A549 (cell line): ENCODE measurements at regions not wholly inside any gene's neighbourhood (a gene's known extent, or its start where the extent isn't known, plus 50 kb on each side); places are given as distances from the start of the nearest gene placed in this dataset.

Experiments
- ATAC-seq, 2 experiments: fragments of 200-7000 bp in 1 of 2; fragments of >200 bp in 1 of 2; cut with Nextera tagmentation in 1 of 2; cut with Tn5 transposase in 1 of 2; 3 replicates each; pipeline versions ENCODE4 v1.8.0 to v1.9.1; 2018 to 2020; ENCODE audit warnings: mild to moderate bottlenecking in 1 of 2, moderate library complexity in 1 of 2
- CTCF ChIA-PET: fragments of 300-600 bp; sonication (Branson Sonifier 250); formaldehyde crosslinking; extraction: SDS; loops from one replicate; lab custom pipeline; 2021; ENCODE audit warnings: antibody characterized with exemption, inconsistent platforms; lab: Yijun Ruan, JAX
- POLR2A ChIA-PET: fragments of 350-600 bp; formaldehyde crosslinking; extraction: SDS; loops from one replicate; lab custom pipeline; 2021; ENCODE audit warnings: antibody characterized with exemption, inconsistent platforms; lab: Yijun Ruan, JAX
- DNase-seq, 2 experiments: peaks; one replicate each; pipeline versions ENCODE4 v3.0.0 to v3.0.0-alpha.2; 2011 to 2016; ENCODE audit warnings: low read depth in 1 of 2, low spot score in 1 of 2
- FAIRE-seq: peaks from 2 replicates; lab custom pipeline; 2011; peaks lifted over from hg19 to GRCh38; lab: Jason Lieb, UNC
- H3K27ac ChIP-seq, 2 experiments: fragments of >200 bp; sonication (Bioruptor Twin); formaldehyde crosslinking; 3 replicates each; pipeline ENCODE4 v1.5.1; 2016 to 2017
- H3K4me1 ChIP-seq: fragments of >200 bp; sonication (Bioruptor Twin); formaldehyde crosslinking; 3 replicates; pipeline ENCODE4 v1.6.1; 2016
- H3K4me2 ChIP-seq: fragments of >200 bp; sonication (Bioruptor Twin); formaldehyde crosslinking; 3 replicates; pipeline ENCODE4 v1.6.1; 2016
- H3K4me3 ChIP-seq: fragments of >200 bp; sonication (Bioruptor Twin); formaldehyde crosslinking; 3 replicates; pipeline ENCODE4 v1.5.1; 2016
- H3K9me3 ChIP-seq: fragments of >200 bp; sonication (Bioruptor Twin); formaldehyde crosslinking; 3 replicates; pipeline ENCODE4 v1.6.1; 2016
- BHLHE40 ChIP-seq: IDR thresholded peaks from 2 replicates; pipeline ENCODE4 v1.6.1; 2012; ENCODE audit warnings: low read depth, low read length, inconsistent platforms
- CBX2 ChIP-seq: fragments of 200-600 bp; sonication (generic); IDR thresholded peaks from 2 replicates; pipeline ENCODE4 v1.6.1; 2016; ENCODE audit warnings: low read depth, mild to moderate bottlenecking, borderline replicate concordance
- CEBPB ChIP-seq, 2 experiments: fragments of >200 bp in 1 of 2; sonication (Bioruptor Twin) in 1 of 2; formaldehyde crosslinking in 1 of 2; IDR thresholded peaks; 2 replicates each; pipeline ENCODE4 v1.6.1; 2012 to 2016
- CHD2 ChIP-seq: fragments of 150-350 bp; IDR thresholded peaks from 2 replicates; pipeline ENCODE4 v1.6.1; 2014; ENCODE audit warnings: low read length; ENCODE audit not compliant: partially characterized antibody
- CTCF ChIP-seq: fragments of >200 bp; sonication (Bioruptor Twin); formaldehyde crosslinking; IDR thresholded peaks from 3 replicates; pipeline ENCODE4 v1.5.1; 2016
- EHF ChIP-seq: fragments of 250-450 bp; sonication (Bioruptor Pico); IDR thresholded peaks from 2 replicates; pipeline ENCODE4 v1.5.0; 2020; ENCODE audit warnings: mild to moderate bottlenecking
- ESRRA ChIP-seq: fragments of 150-350 bp; IDR thresholded peaks from 2 replicates; pipeline ENCODE4 v1.6.1; 2014; ENCODE audit warnings: mild to moderate bottlenecking, low read length, borderline replicate concordance
- HOXA7 ChIP-seq: fragments of 250-450 bp; sonication (Bioruptor Pico); IDR thresholded peaks from 2 replicates; pipeline ENCODE4 v1.5.0; 2020; ENCODE audit warnings: mild to moderate bottlenecking, moderate library complexity
- HOXB13 ChIP-seq: fragments of 250-450 bp; sonication (Bioruptor Pico); IDR thresholded peaks from 2 replicates; pipeline ENCODE4 v1.5.0; 2020; ENCODE audit warnings: low read depth, mild to moderate bottlenecking, moderate library complexity
- HOXB5 ChIP-seq: fragments of 250-450 bp; sonication (Bioruptor Pico); IDR thresholded peaks from 2 replicates; pipeline ENCODE4 v1.5.0; 2020; ENCODE audit warnings: mild to moderate bottlenecking, moderate library complexity
- JUN ChIP-seq, 2 experiments: fragments of >200 bp; sonication (Bioruptor Twin); formaldehyde crosslinking; IDR thresholded peaks; 2 replicates in 1 of 2; 3 replicates in 1 of 2; pipeline ENCODE4 v1.6.1; 2016 to 2017
- MAX ChIP-seq: IDR thresholded peaks from 2 replicates; pipeline ENCODE4 v1.6.1; 2012
- NPAS2 ChIP-seq: fragments of 250-450 bp; sonication (Bioruptor Pico); IDR thresholded peaks from 2 replicates; pipeline ENCODE4 v1.8.0; 2022; ENCODE audit warnings: mild to moderate bottlenecking, moderate library complexity, borderline replicate concordance
- NR3C1 ChIP-seq: fragments of >200 bp; sonication (Bioruptor Twin); formaldehyde crosslinking; IDR thresholded peaks from 3 replicates; pipeline ENCODE4 v1.6.1; 2017
- PHF8 ChIP-seq: fragments of 200-600 bp; sonication (generic); IDR thresholded peaks from 2 replicates; pipeline ENCODE4 v1.6.1; 2016; ENCODE audit warnings: low read depth, mild to moderate bottlenecking, antibody characterized with exemption, moderate library complexity, borderline replicate concordance
- RAD21 ChIP-seq, 2 experiments: fragments of >200 bp in 1 of 2; sonication (Bioruptor Twin) in 1 of 2; formaldehyde crosslinking in 1 of 2; IDR thresholded peaks in 1 of 2; conservative IDR thresholded peaks in 1 of 2; 2 replicates in 1 of 2; 3 replicates in 1 of 2; pipeline ENCODE4 v1.6.1; 2012 to 2018; ENCODE audit warnings: inconsistent platforms in 1 of 2
- RCOR1 ChIP-seq: fragments of 150-350 bp; IDR thresholded peaks from 2 replicates; pipeline ENCODE4 v1.6.1; 2014; ENCODE audit warnings: antibody characterized with exemption, low read length, low read depth
- SMC3 ChIP-seq: fragments of >200 bp; sonication (Bioruptor Twin); formaldehyde crosslinking; IDR thresholded peaks from 3 replicates; pipeline ENCODE4 v1.6.1; 2018; ENCODE audit warnings: inconsistent platforms
- TFCP2L1 ChIP-seq: fragments of 250-450 bp; sonication (Bioruptor Pico); IDR thresholded peaks from 2 replicates; pipeline ENCODE4 v1.5.0; 2021; ENCODE audit warnings: mild to moderate bottlenecking
- ZC3H11A ChIP-seq: fragments of 450-650 bp; IDR thresholded peaks from 2 replicates; pipeline ENCODE4 v1.6.1; 2014; ENCODE audit warnings: antibody characterized with exemption, mild to moderate bottlenecking
- WGBS: methylation state at CpG from one replicate; pipeline ENCODE4 v1.1.6; 2017; ENCODE audit errors: missing lambda C conversion rate; 5-methylcytosine and 5-hydroxymethylcytosine counted together

GRCh38 chr1:177783051-177783450, 186.8 kb downstream of the SEC16B start:
- CTCF ChIA-PET: interaction anchor here (1.6 kb wide), 1 partner anchor 163 kb away, joined by 5 read pairs; no protein-coding TSS in a partner anchor
- TF ChIP-seq HOXB5 (no peak), NPAS2 (no peak), JUN (IDR thresholded peaks at IDR 0.05) (no peak), EHF (no peak), PHF8 (no peak), HOXA7 (no peak), ESRRA (no peak), ZC3H11A (no peak), CBX2 (no peak), MAX (no peak), CHD2 (no peak), NR3C1 (no peak), TFCP2L1 (CRISPR knock-in tag) (no peak), BHLHE40 (no peak), RCOR1 (no peak)
- TF ChIP-seq, all 56 proteins: peak for 0
- H3K4me1 ChIP-seq: no peaks in the 10 kb centered on the region
- POLR2A ChIA-PET: no interaction called here
- H3K9me3 ChIP-seq: no peaks in the 10 kb centered on the region
- no peak overlapping the region for H3K4me2 ChIP-seq
- DNase-seq (no peak), FAIRE-seq (no peak), ATAC-seq (no peak)
- no peak overlapping the region for H3K27ac ChIP-seq
- no peak overlapping the region for H3K4me3 ChIP-seq
- 0% methylated on average over 4 of the region's 4 CpGs for WGBS

GRCh38 chr1:177780096-177780700, 189.7 kb downstream of the SEC16B start:
- CTCF ChIA-PET: interaction anchor here (1.0 to 2.2 kb wide), 8 partner anchors 10 to 882 kb away, joined by 4 to 7 read pairs (median 5); no protein-coding TSS in a partner anchor
- WGBS: 12% methylated on average over 5 of the region's 5 CpGs
- FAIRE-seq (no peak), ATAC-seq (peak; percentile 81 to 88; a peak in 5 of 6 replicates), DNase-seq (peak; percentile 24 to 67)
- H3K9me3 ChIP-seq: no peaks in the 10 kb centered on the region
- H3K27ac ChIP-seq: no peak overlapping the region
- no peaks in the 10 kb centered on the region for H3K4me1 ChIP-seq
- POLR2A ChIA-PET: no interaction called here
- H3K4me2 ChIP-seq: no peak overlapping the region
- TF ChIP-seq CEBPB (IDR thresholded peaks at IDR 0.05) (peak in 1 of 2 experiments; percentile 61; a peak in 2 of 4 replicates), HOXA7 (no peak), HOXB13 (CRISPR knock-in tag) (no peak), SMC3 (peak; percentile 51), RAD21 (conservative IDR thresholded peaks at IDR 0.05 in 1 of 2, IDR thresholded peaks at IDR 0.05 in 1 of 2) (peak; percentile 56 to 67), CTCF (peak; percentile 58)
- no peak overlapping the region for H3K4me3 ChIP-seq

- Histone ChIP-seq H3K9me3 (no peaks in the 10 kb centered on the region), H3K27ac (no peak overlapping the region), H3K4me2 (no peak overlapping the region), H3K4me3 (no peak overlapping the region), H3K4me1 (no peaks in the 10 kb centered on the region)
- no peak for TF ChIP-seq RAD21 (conservative IDR thresholded peaks at IDR 0.05 in 1 of 2, IDR thresholded peaks at IDR 0.05 in 1 of 2)
- ChIA-PET CTCF (interaction anchor here (0.8 to 2.2 kb wide), 6 partner anchors 11 to 899 kb away, joined by 3 to 7 read pairs (median 4); no protein-coding TSS in a partner anchor), POLR2A (no interaction called here)
- ATAC-seq (no peak), DNase-seq (no peak), FAIRE-seq (no peak)
- 11% methylated on average over 10 of the region's 10 CpGs for WGBS
Observed at GRCh38 chr1:177779166-177779965, 190.5 kb downstream of the SEC16B start.
